HG02884 (cell line): ENCODE measurements at regions not wholly inside any gene's neighbourhood (a gene's known extent, or its start where the extent isn't known, plus 50 kb on each side); places are given as distances from the start of the nearest gene placed in this dataset.
"Not testable (repeated sequence)": the region's sequence is repeated elsewhere in the genome, so short reads cannot be mapped to it uniquely, and the experiment has no call there.

Experiments used
- ATAC-seq: cut with Tn5 transposase; IDR thresholded peaks from one replicate; pipeline ENCODE4 v1.9.1; 2021; ENCODE audit warnings: mild to moderate bottlenecking, moderate library complexity; ENCODE audit not compliant: unreplicated experiment

DNA sequence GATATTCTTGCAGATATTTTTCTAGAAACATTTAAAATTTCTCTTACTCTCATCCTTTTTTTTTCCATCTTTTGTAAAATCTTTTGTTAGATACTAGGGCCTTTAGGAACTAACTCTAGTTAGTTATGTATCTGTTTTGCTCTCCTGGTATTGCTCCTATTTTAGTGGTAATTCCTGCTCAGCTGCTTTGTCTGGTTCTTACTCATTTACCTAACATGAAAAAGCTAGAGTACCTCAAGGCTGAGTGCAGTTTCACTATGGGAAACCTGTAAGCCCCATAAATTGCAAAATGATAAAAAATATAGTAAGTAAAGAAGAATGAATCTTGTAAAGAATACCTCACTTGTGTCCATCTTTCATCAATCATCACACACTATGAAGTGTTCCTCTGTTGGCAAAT is 1602.0 kb downstream of the GRIK2 start:
- no peak for ATAC-seq

DNA sequence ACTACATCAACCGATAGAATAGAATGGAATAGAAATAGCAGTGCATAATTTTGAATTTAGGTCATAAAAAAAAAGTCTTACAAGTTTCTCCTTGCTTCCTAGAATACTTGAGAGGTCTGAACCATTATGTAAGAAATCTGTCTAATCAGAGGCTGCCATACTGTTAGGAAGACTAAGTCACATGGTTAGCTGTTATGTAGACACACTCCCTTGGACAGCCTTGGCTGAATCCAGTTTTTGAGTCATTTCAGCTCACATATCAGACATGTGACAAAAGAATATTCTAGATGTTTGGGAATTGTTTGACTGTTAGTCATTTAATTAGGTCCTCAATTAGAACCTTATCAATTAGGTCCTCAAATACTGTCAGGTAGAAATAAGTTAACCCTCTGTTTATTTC is 1601.4 kb downstream of the GRIK2 start:
- ATAC-seq, result no peak

GRCh38 chr6:102986086-102986485 is 1592.6 kb downstream of the GRIK2 start:
- ATAC-seq, result no peak

GRCh38 chr6:102984357-102984756 is 1590.8 kb downstream of the GRIK2 start:
- no peak for ATAC-seq

GRCh38 chr6:102981490-102982015 is 1588.0 kb downstream of the GRIK2 start:
- ATAC-seq, result no peak

DNA sequence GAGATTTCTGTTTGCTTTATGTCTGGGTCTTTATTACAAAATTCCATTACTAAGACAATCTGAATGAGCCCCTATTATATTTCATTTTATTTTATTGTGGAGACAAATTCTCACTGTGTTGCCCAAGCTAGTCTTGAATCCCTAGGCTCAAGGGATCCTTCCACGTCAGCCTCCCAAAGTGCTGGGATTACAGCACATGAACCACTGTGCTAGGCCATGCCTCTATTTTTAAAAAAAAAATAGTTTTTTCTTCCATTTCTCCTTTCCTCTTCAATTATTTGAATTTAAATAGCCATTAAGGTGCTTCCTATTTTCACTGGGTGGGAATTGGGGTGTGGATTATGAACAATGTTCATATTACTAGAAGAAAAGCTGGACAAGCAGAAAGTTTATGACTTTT is 1587.4 kb downstream of the GRIK2 start:
- no peak for ATAC-seq

DNA sequence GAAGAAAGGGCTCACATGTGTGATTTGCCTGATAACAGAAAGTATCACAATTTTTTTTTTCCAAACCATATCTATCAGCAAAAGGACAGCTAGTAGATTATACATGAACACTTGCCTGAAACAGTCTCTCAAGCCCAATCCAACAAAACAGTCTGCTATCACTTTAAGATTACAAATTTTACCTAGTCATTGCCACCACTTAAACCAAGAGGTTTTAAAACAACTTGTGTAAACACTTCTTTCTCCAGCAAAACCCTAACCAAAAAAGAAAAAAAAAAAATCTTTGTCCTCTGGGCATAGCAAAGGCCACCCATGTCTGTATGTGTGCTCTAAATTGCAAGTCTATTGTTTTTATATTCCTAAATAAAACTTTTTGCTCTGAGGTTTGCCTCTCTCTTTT is 1568.4 kb downstream of the GRIK2 start:
- ATAC-seq, result no peak

- no peak for ATAC-seq
Measured at GRCh38 chr6:102950967-102951366, 1557.5 kb downstream of the GRIK2 start.

DNA sequence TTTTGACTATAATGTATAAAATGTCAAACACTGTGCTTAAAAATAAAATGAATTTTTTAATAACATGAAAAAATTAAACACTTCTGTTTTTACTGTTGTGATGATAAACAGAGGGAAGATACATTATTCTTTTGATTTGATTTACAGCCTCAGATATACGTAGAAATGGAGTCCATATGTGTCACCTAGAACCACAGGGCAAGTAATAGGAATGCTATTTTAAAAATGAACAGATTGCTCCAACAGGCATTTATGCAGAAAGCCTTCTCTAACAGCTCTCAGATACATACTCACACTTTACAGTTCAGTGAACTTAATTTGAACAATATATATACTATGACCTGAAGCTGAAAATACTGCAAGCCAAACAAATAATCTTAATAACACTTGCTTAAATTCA is 1551.0 kb downstream of the GRIK2 start:
- ATAC-seq, result no peak

GRCh38 chr6:102942206-102942605 is 1548.7 kb downstream of the GRIK2 start:
- no peak for ATAC-seq

DNA sequence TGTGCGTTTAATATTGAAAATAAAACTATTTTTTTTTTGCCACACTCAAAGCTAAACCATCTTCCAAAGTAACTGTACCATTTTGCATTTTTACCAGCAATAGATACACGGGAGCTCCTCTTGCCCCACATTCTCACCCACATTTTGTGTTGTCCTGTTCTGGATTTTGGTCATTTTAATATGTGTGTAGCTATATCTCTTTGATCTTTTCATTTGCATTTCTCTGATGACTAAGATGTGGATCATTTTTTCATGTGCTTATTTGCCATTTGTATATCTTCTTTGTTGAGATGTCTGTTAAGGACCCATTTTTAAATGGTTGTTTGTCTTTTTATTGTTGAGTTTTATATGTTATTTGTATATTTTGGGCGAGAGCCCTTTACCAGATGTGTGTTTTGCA is 1543.5 kb downstream of the GRIK2 start:
- no peak for ATAC-seq

DNA sequence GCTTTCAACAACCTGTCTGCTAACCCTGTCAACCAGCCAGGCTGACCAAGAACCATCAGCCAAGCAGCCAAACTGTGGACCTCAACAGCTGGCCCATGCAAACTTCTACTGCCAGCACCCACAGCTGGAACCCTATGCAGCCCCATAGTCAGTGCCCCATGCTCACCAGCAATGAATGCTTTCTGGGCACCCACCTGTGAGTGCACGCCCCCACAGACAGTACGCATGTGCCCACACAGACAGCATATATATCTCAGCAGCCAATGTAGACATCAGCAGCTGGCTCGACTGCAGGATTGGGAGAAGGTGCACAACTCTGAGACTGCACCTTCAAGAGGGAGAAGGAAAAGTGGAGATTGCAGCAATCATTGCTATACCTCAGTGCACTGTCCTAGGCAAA is 1534.6 kb downstream of the GRIK2 start:
- ATAC-seq, result no peak

DNA sequence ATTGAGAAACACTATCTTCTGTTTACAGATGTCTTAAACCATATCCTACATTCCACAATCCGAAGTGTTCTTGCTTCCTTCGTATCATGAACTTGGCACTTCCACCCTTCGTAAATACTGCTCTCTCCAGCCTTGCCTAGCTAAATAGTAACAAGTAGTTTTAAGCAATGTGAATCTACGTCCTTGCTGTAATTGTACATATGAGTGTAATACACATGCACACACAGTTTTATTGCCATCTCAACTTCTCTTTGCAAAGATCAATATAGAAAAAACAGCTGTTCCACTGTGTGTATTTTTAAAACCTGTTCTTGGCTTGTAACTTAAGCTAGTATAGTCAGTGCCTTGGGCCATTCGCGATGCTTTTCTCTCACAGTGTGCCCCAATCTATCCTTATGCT is 1524.7 kb downstream of the GRIK2 start:
- no peak for ATAC-seq

- no peak for ATAC-seq
Measured at GRCh38 chr6:102911571-102911970, 1518.1 kb downstream of the GRIK2 start.

DNA sequence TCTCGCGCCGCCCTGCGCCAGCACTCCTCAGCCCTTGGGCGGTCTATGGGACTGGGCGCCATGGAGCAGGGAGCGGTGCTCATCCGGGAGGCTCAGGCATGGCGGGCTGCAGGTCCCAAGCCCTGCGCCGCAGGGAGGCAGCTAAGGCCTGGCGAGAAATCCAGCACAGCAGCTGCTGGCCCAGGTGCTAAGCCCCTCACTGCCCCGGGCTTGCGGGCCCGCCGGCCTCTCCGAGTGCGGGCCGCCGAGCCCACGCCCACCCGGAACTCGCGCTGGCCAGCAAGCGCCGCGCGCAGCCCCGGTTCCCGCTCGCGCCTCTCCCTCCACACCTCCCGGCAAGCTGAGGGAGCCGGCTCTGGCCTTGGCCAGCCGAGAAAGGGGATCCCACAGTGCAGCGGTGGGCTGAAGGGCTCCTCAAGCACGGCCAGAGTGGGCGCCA is 1517.2 kb downstream of the GRIK2 start:
- ATAC-seq, result not testable (repeated sequence)

GRCh38 chr6:102907181-102907580 is 1513.7 kb downstream of the GRIK2 start:
- ATAC-seq, result no peak

GRCh38 chr6:102902471-102902870 is 1509.0 kb downstream of the GRIK2 start:
- no peak for ATAC-seq

DNA sequence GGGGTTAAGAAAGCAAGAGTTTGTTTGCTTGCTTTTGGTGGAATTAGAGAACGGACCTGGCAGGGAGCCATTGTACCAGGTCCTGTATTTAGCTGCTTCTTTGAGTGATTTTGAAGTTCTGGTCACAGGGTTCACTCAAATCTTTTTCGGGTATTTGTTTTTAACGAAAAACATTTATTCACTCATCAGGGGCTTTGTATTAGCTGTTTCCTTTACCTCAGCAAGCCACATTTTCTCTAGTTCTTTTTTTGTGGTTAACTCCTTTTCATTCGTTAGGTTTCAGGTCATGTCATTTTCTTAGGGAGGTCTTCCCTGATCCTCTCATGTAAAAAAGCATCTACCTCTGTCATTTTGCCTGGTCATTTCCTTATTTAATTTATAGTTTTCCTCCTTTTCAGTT is 1502.2 kb downstream of the GRIK2 start:
- no peak for ATAC-seq

DNA sequence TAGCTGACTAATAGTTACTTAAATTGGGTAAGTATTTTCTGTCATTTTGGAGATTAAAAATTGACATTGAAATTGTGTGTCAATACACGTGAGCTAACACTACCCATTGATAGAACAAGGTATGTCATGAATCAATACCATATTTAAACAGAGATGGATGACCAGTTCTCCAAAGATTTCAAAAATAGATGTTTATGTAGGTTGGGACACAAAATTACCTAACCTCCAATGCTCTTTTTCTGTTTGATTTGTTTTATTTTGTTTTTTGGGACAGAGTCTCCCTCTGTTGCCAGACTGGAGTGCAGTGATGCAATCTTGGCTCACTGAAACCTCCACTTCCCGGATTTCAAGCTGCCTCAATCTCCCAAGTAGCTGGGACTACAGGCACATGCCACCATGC is 1491.7 kb downstream of the GRIK2 start:
- no peak for ATAC-seq

DNA sequence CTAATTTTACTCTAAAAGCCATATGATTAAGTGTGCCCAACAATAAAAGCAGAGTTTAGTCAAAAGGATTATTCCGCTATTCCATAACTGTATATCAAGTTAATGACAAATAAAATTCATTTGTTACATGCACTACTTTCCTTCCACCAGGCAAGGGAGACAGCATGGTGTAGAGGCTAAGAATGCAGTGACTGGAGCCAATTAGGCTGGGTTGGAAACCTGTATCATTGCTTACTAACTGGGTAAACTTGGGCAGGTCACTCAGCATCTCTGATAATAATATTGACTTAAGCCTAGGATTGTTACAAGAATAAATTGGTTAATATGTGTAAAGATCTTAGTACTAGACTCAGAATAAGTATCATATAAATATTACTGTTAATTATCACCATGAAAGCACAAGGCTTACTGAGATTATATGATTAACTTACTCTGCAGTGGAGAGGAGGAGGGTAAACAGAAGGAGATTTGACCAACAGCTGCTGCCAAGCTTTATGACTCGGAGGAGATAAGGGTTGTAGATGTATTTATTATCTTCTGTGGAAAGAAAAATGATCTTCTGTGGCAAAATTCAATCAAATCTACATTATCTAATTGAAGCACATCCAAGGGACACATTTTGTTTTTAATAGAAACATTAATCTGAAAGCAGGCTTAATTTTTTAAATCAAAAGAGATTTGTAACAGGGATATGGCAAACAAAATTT is 1459.9 kb downstream of the GRIK2 start:
- no peak for ATAC-seq

DNA sequence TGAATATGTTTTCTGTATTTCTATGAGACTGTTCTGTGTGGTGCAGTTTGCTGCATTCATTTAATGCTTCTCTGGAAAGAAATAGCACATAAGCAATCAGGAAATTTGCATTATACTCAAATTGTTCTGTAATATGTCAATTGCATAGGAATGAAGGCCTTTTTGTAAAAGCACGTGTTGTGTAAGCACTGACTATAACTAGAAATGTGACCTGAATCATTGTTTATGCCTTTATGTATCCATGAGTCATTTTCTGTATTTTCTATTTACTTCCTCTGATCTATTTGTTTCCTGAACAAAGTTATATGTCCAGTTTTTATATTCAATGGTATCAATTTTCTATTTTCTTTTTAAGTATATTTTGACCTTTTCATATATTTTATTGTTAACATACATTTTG is 1455.3 kb downstream of the GRIK2 start:
- ATAC-seq, result no peak

GRCh38 chr6:102848210-102848609 is 1454.7 kb downstream of the GRIK2 start:
- no peak for ATAC-seq

- no peak for ATAC-seq
Measured at GRCh38 chr6:102841060-102841459, 1447.6 kb downstream of the GRIK2 start.
